ENCODE measurements at regions not wholly inside any gene's neighbourhood (a gene's known extent, or its start where the extent isn't known, plus 50 kb on each side); places are given as distances from the start of the nearest gene placed in this dataset.

GRCh38 chr20:63093966-63094766 lies 87.4 kb upstream of the BHLHE23 start:
- Histone ChIP-seq H3K4me1 (ENCODE audit: control insufficient read depth in 1 of 2, insufficient read depth in 2 of 2, low read length in 2 of 2) (no peaks in the 10 kb centered on the region), H3K36me3 (ENCODE audit: control insufficient read depth in 1 of 2, insufficient read depth in 2 of 2, low read length in 2 of 2) (no peaks in the 10 kb centered on the region), H3K27me3 (ENCODE audit: low read depth, low read length) (no peaks in the 10 kb centered on the region), H3K27ac (ENCODE audit: low read length) (no peak overlapping the region), H3K4me3 (ENCODE audit: low read depth in 1 of 2, low read length in 2 of 2) (no peak overlapping the region), H3K9me3 (ENCODE audit: control insufficient read depth in 1 of 2, low read length in 2 of 2) (no peaks in the 10 kb centered on the region)

DNA sequence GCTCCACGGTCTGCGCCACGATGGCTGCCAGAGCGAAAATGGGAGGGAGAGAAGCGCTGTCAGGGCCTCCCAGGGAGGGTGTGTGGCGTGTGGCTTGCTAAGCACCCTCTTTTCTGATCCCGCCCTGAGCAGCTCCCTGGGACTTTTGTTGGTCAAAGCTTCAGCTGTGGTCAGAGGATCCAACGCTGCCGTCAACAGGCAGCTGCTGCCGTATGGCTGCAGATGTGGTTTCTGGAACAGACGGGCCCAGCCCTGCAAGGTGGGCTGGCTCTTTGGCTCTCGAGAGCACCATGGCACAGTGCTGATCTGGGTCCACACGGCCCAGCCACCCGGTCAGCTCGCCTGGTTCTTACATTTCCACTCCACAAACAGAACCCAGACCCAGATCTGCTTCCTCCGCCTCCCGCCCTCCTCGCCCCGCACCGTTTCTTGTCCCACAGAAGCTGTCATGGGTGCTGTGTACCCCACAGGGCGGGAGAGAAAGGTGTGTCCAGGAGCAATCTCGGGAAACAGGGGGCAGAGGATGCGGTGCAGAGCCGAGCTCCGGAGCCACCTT lies 86.0 kb upstream of the BHLHE23 start:
- Histone ChIP-seq H3K4me1 (ENCODE audit: control insufficient read depth in 1 of 2, insufficient read depth in 2 of 2, low read length in 2 of 2) (no peaks in the 10 kb centered on the region), H3K36me3 (ENCODE audit: control insufficient read depth in 1 of 2, insufficient read depth in 2 of 2, low read length in 2 of 2) (no peaks in the 10 kb centered on the region), H3K27ac (ENCODE audit: low read length) (no peak overlapping the region), H3K4me3 (ENCODE audit: low read depth in 1 of 2, low read length in 2 of 2) (no peak overlapping the region), H3K9me3 (ENCODE audit: control insufficient read depth in 1 of 2, low read length in 2 of 2) (no peaks in the 10 kb centered on the region), H3K27me3 (ENCODE audit: low read depth, low read length) (no peaks in the 10 kb centered on the region)

GRCh38 chr20:63091901-63092659 lies 85.3 kb upstream of the BHLHE23 start:
- Histone ChIP-seq H3K4me3 (ENCODE audit: low read depth in 1 of 2, low read length in 2 of 2) (no peak overlapping the region), H3K27ac (ENCODE audit: low read length) (no peak overlapping the region), H3K27me3 (ENCODE audit: low read depth, low read length) (no peaks in the 10 kb centered on the region), H3K36me3 (ENCODE audit: control insufficient read depth in 1 of 2, insufficient read depth in 2 of 2, low read length in 2 of 2) (no peaks in the 10 kb centered on the region), H3K9me3 (ENCODE audit: control insufficient read depth in 1 of 2, low read length in 2 of 2) (no peaks in the 10 kb centered on the region), H3K4me1 (ENCODE audit: control insufficient read depth in 1 of 2, insufficient read depth in 2 of 2, low read length in 2 of 2) (no peaks in the 10 kb centered on the region)

DNA sequence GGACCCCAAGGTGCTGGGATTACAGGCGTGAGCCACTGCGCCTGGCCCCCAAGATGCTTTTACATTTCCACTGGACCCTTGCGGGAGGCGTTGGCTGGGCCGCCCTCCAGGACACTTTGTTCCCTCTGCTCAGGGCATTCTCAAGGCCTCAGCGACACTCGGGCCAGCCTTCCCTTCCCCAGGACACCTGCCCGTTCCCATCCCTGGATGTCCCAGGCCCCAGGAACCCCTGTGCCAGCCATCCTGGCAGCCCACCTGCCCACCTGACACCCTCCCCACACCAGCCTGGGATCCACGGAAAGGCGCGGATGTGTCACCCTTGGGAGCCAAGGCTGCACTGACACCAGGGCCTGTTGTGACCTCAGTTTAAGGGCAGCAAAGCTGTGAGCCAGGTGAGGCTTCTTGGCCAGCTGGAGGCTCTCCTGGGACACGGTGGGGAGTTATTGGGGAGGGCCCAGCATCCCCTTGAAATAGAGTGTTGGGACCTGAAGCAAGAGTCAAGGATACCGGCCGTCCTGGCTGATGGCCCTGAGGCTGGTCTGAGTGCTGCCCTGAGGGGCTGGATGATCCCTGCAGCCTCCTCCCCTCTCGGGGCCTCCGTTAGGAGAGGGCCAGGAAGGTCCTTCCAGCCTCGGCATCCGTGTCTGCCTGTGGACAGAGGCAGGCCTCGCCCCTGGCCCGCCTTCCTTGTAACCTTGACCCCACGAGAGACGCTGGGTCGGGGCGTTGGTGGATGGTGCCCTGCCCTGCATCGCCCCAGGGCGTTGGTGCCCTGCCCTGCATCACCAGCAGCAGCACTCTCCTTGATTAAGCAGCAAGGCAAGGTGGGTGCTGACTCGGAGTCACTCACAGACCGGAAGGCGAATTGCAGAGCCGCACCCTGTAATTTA lies 84.2 kb upstream of the BHLHE23 start:
- Histone ChIP-seq H3K27ac (ENCODE audit: low read length) (no peak overlapping the region), H3K27me3 (ENCODE audit: low read depth, low read length) (no peaks in the 10 kb centered on the region), H3K4me1 (ENCODE audit: control insufficient read depth in 1 of 2, insufficient read depth in 2 of 2, low read length in 2 of 2) (no peaks in the 10 kb centered on the region), H3K36me3 (ENCODE audit: control insufficient read depth in 1 of 2, insufficient read depth in 2 of 2, low read length in 2 of 2) (no peaks in the 10 kb centered on the region), H3K4me3 (ENCODE audit: low read depth in 1 of 2, low read length in 2 of 2) (no peak overlapping the region), H3K9me3 (ENCODE audit: control insufficient read depth in 1 of 2, low read length in 2 of 2) (no peaks in the 10 kb centered on the region)

DNA sequence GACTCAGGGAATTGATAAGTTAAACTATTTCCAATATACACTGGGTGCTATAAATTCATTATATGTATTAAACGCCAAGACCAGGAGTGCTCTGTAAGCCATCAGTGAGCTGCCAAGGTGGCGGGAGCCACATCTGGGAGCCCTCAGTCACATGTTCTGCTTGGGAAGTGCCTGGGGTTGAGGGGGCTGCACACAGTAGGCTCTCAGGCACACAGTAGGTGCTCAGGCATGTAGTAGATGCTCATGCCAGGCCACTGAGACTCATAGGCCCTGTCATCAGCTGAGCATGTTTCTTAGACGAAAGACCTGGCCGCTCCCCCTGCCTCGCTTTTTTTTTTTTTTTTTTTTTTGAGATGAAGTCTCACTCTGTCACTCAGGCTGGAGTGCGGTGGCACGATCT lies 83.3 kb upstream of the BHLHE23 start:
- no peaks in the 10 kb centered on the region for H3K4me1 ChIP-seq (ENCODE audit: control insufficient read depth in 1 of 2, insufficient read depth in 2 of 2, low read length in 2 of 2)
- H3K27me3 ChIP-seq (ENCODE audit: low read depth, low read length): no peaks in the 10 kb centered on the region
- no peak overlapping the region for H3K4me3 ChIP-seq (ENCODE audit: low read depth in 1 of 2, low read length in 2 of 2)
- H3K36me3 ChIP-seq (ENCODE audit: control insufficient read depth in 1 of 2, insufficient read depth in 2 of 2, low read length in 2 of 2): no peaks in the 10 kb centered on the region
- H3K9me3 ChIP-seq (ENCODE audit: control insufficient read depth in 1 of 2, low read length in 2 of 2): no peaks in the 10 kb centered on the region
- no peak overlapping the region for H3K27ac ChIP-seq (ENCODE audit: low read length)

DNA sequence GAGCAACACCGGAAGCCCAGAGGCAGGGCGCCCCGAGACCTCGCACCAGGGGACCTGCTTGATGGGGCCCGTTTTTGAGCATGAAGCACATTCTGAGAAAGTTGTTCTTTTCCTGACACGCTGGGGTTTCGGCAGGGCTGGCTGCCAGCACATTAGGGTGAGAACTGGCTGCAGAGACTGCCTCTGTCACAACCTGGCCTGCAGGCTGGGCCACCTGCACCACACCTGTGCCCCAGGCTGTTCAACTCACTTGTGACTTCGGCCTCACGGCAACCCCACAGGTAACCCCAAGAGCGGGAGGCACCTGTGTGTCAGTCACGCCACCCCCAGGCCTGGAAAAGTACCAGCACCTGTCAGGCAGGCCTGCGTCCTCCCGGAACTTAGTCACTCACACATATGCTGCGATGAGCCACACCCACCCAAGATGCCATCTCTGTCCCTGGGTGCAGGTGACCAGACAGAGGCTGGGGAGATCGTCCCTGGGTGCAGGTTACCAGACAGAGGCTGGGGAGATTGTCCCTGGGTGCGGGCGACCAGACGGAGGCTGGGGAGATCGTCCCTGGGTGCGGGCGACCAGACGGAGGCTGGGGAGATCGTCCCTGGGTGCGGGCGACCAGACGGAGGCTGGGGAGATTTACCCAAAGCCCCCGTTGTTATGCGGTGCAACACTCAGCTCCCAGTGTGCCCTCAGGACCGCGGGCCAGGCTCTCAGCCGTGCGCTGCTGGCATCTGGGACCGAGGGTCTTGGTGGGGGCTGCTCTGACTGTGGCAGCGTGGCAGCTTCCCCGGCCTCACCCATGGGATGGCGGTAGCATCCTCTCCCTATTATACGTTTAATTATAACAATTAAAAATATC lies 82.5 kb upstream of the BHLHE23 start:
- Histone ChIP-seq H3K9me3 (ENCODE audit: control insufficient read depth in 1 of 2, low read length in 2 of 2) (no peaks in the 10 kb centered on the region), H3K27me3 (ENCODE audit: low read depth, low read length) (no peaks in the 10 kb centered on the region), H3K4me3 (ENCODE audit: low read depth in 1 of 2, low read length in 2 of 2) (no peak overlapping the region), H3K4me1 (ENCODE audit: control insufficient read depth in 1 of 2, insufficient read depth in 2 of 2, low read length in 2 of 2) (no peaks in the 10 kb centered on the region), H3K27ac (ENCODE audit: low read length) (no peak overlapping the region), H3K36me3 (ENCODE audit: control insufficient read depth in 1 of 2, insufficient read depth in 2 of 2, low read length in 2 of 2) (no peaks in the 10 kb centered on the region)

DNA sequence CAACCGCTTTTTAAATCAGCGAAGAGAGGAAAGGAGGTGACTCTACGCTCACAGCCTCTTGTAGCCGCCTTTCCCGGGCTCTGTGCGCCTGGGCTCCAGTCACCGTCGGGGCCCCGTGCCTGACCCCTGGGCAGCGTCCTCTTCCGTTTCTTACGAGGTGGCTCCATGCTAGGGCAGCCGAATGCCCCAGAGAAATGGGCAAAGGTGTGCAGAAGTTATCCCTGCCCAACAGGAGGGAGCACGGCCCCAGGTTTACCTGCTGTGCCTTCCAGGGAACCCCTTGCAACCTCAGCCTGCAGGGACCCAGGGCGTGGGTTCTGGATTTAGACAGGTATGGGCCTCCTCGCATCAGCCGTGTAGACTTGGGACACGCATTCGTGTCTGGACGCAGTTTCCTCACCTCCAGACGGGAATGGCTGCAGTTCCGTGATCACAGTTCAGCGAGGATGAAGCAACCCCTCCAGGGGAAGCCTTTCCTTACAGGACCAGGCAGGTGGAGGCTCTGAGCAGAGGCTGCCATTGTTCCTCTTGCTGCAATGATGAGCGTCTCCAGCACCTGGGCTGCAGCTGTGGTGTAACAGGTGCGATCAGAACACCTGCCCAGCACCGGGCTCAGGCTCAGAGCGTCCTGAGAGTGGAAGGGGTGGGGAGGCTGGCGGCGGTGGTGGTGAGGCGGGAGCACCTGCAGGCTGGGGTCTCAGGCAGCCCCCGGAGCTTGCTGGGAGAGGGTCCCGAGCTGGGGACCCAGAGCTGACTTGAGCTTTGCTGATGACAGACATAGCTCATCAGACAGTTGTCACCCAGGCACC lies 81.3 kb upstream of the BHLHE23 start:
- Histone ChIP-seq H3K27me3 (ENCODE audit: low read depth, low read length) (no peaks in the 10 kb centered on the region), H3K9me3 (ENCODE audit: control insufficient read depth in 1 of 2, low read length in 2 of 2) (no peaks in the 10 kb centered on the region), H3K4me3 (ENCODE audit: low read depth in 1 of 2, low read length in 2 of 2) (no peak overlapping the region), H3K27ac (ENCODE audit: low read length) (no peak overlapping the region), H3K4me1 (ENCODE audit: control insufficient read depth in 1 of 2, insufficient read depth in 2 of 2, low read length in 2 of 2) (no peaks in the 10 kb centered on the region), H3K36me3 (ENCODE audit: control insufficient read depth in 1 of 2, insufficient read depth in 2 of 2, low read length in 2 of 2) (no peaks in the 10 kb centered on the region)

DNA sequence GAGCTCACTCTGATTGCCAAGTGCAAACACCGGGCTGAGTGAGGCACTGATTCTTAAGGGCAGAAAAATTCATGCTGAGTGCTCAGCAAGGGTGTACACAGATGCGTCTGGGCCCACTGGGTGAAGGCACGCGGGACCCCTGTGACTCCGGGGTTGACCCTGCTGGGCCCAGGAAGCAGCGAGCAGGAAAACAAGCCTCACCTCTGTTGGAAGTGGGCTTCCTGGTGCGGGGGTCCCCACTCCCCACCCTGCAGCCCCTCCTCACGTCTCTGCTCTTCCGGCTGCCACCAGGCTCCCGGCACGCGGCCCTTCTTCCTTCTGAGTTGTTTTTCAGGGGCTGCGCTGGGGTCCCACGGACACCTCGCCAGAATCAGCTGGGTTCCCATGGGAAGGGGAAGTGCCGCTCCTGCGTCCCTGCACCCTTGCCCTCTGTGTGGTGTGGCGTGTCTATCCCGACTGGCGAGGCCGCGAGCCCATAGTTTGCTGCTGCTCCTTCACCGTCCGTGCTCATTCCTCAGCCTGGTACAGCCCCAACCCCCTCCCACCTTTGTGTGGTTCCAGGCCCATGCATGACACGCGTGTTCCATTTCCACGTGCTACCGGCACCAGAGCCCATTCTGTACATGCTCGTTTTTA lies 80.6 kb upstream of the BHLHE23 start:
- H3K27me3 ChIP-seq (ENCODE audit: low read depth, low read length): no peaks in the 10 kb centered on the region
- no peak overlapping the region for H3K4me3 ChIP-seq (ENCODE audit: low read depth in 1 of 2, low read length in 2 of 2)
- H3K9me3 ChIP-seq (ENCODE audit: control insufficient read depth in 1 of 2, low read length in 2 of 2): no peaks in the 10 kb centered on the region
- H3K27ac ChIP-seq (ENCODE audit: low read length): no peak overlapping the region
- no peaks in the 10 kb centered on the region for H3K4me1 ChIP-seq (ENCODE audit: control insufficient read depth in 1 of 2, insufficient read depth in 2 of 2, low read length in 2 of 2)
- H3K36me3 ChIP-seq (ENCODE audit: control insufficient read depth in 1 of 2, insufficient read depth in 2 of 2, low read length in 2 of 2): no peaks in the 10 kb centered on the region

- no peak overlapping the region for H3K27ac ChIP-seq (ENCODE audit: low read length)
- no peak overlapping the region for H3K4me3 ChIP-seq (ENCODE audit: low read depth in 1 of 2, low read length in 2 of 2)
- H3K27me3 ChIP-seq (ENCODE audit: low read depth, low read length): no peaks in the 10 kb centered on the region
- no peaks in the 10 kb centered on the region for H3K9me3 ChIP-seq (ENCODE audit: control insufficient read depth in 1 of 2, low read length in 2 of 2)
- no peaks in the 10 kb centered on the region for H3K4me1 ChIP-seq (ENCODE audit: control insufficient read depth in 1 of 2, insufficient read depth in 2 of 2, low read length in 2 of 2)
- H3K36me3 ChIP-seq (ENCODE audit: control insufficient read depth in 1 of 2, insufficient read depth in 2 of 2, low read length in 2 of 2): no peaks in the 10 kb centered on the region
These were observed 79.9 kb upstream of the BHLHE23 start for GRCh38 chr20:63086421-63087235.
